Neuronal stem cell (in vitro differentiated cells): ENCODE measurements at regions not wholly inside any gene's neighbourhood (a gene's known extent, or its start where the extent isn't known, plus 50 kb on each side); places are given as distances from the start of the nearest gene placed in this dataset.

Experiments
- DNase-seq: peaks from one replicate; pipeline ENCODE4 v3.0.0-alpha.2; 2013; ENCODE audit warnings: low spot score
- H2AFZ ChIP-seq: one replicate; pipeline ENCODE4 v1.6.1; 2013; ENCODE audit warnings: mild to moderate bottlenecking, low read length, inconsistent platforms
- H2AK5ac ChIP-seq: 2 replicates; pipeline ENCODE4 v1.6.1; 2013; ENCODE audit warnings: low read depth, mild to moderate bottlenecking, inconsistent platforms, low read length, moderate library complexity, mixed read lengths
- H2BK120ac ChIP-seq: 2 replicates; pipeline ENCODE4 v1.6.1; 2013; ENCODE audit warnings: low read depth, mild to moderate bottlenecking, inconsistent platforms, low read length, moderate library complexity, mixed read lengths
- H2BK12ac ChIP-seq: one replicate; pipeline ENCODE4 v1.6.1; 2013; ENCODE audit warnings: low read length, inconsistent platforms
- H2BK15ac ChIP-seq: 2 replicates; pipeline ENCODE4 v1.6.1; 2013; ENCODE audit warnings: mild to moderate bottlenecking, low read length, inconsistent platforms, mixed read lengths
- H2BK5ac ChIP-seq: one replicate; pipeline ENCODE4 v1.6.1; 2013; ENCODE audit warnings: inconsistent platforms, mild to moderate bottlenecking, low read length, moderate library complexity
- H3K14ac ChIP-seq: one replicate; pipeline ENCODE4 v1.6.1; 2013; ENCODE audit warnings: low read length, inconsistent platforms
- H3K18ac ChIP-seq: 2 replicates; pipeline ENCODE4 v1.6.1; 2013; ENCODE audit warnings: low read length, inconsistent platforms
- H3K23ac ChIP-seq: 2 replicates; pipeline ENCODE4 v1.6.1; 2013; ENCODE audit warnings: low read depth, mild to moderate bottlenecking, mixed read lengths, low read length, inconsistent platforms; ENCODE audit not compliant: poor library complexity
- H3K27ac ChIP-seq: replicated peaks from 3 replicates; pipeline ENCODE4 v1.5.1; 2013; ENCODE audit warnings: low read length, inconsistent platforms
- H3K27me3 ChIP-seq, 3 experiments: 2 replicates each; pipeline ENCODE4 v1.6.1; 2013; ENCODE audit warnings: low read length in 3 of 3, mild to moderate bottlenecking in 2 of 3, inconsistent platforms in 1 of 3, low read depth in 1 of 3, mixed read lengths in 1 of 3, moderate library complexity in 1 of 3; ENCODE audit not compliant: control insufficient read depth in 3 of 3, insufficient read depth in 3 of 3
- H3K36me3 ChIP-seq, 2 donors: replicated peaks in 1 of 2; 2 replicates each; pipeline ENCODE4 v1.6.1; 2013; ENCODE audit warnings: low read length in 2 of 2; ENCODE audit not compliant: control insufficient read depth in 2 of 2, insufficient read depth in 2 of 2
- H3K4ac ChIP-seq: 2 replicates; pipeline ENCODE4 v1.6.1; 2013; ENCODE audit warnings: inconsistent platforms, mild to moderate bottlenecking, low read length, moderate library complexity
- H3K4me1 ChIP-seq, 2 donors: 1 replicate in 1 of 2; 2 replicates in 1 of 2; pipeline ENCODE4 v1.6.1; 2013; ENCODE audit warnings: low read length in 2 of 2, low read depth in 1 of 2; ENCODE audit not compliant: control insufficient read depth in 2 of 2, insufficient read depth in 1 of 2
- H3K4me2 ChIP-seq: one replicate; pipeline ENCODE4 v1.6.1; 2013; ENCODE audit warnings: mild to moderate bottlenecking, low read length, inconsistent platforms; ENCODE audit not compliant: insufficient read depth, poor library complexity, severe bottlenecking
- H3K4me3 ChIP-seq, 2 donors: 2 replicates each; pipeline ENCODE4 v1.5.1; 2013; ENCODE audit warnings: low read length in 2 of 2, mild to moderate bottlenecking in 2 of 2, inconsistent platforms in 1 of 2, moderate library complexity in 1 of 2
- H3K79me1 ChIP-seq: one replicate; pipeline ENCODE4 v1.6.1; 2013; ENCODE audit warnings: low read depth, mild to moderate bottlenecking, inconsistent platforms, low read length, moderate library complexity
- H3K9ac ChIP-seq: one replicate; pipeline ENCODE4 v1.6.1; 2013; ENCODE audit warnings: mild to moderate bottlenecking, low read depth, low read length, inconsistent platforms; ENCODE audit not compliant: poor library complexity
- H3K9me3 ChIP-seq, 2 donors: replicated peaks in 1 of 2; 2 replicates each; pipeline versions ENCODE3 to v1.6.1; 2013; ENCODE audit warnings: low read length in 2 of 2, mild to moderate bottlenecking in 2 of 2, inconsistent platforms in 1 of 2, low read depth in 1 of 2, mixed read lengths in 1 of 2, moderate library complexity in 1 of 2; ENCODE audit not compliant: control insufficient read depth in 2 of 2, insufficient read depth in 1 of 2
- H4K8ac ChIP-seq: one replicate; pipeline ENCODE4 v1.6.1; 2013; ENCODE audit warnings: low read depth, mild to moderate bottlenecking, inconsistent platforms, low read length, moderate library complexity
- H4K91ac ChIP-seq: one replicate; pipeline ENCODE4 v1.6.1; 2013; ENCODE audit warnings: low read length, low read depth, mild to moderate bottlenecking, inconsistent platforms; ENCODE audit not compliant: poor library complexity

GRCh38 chr1:97976801-97977200, 56.0 kb upstream of the DPYD start:
- H3K4me3 ChIP-seq: no peak overlapping the region
- no peak overlapping the region for H2AFZ ChIP-seq
- H2AK5ac ChIP-seq: no peak overlapping the region
- no peak overlapping the region for H3K14ac ChIP-seq
- H2BK15ac ChIP-seq: no peak overlapping the region
- H2BK120ac ChIP-seq: no peak overlapping the region
- no peak overlapping the region for H3K27ac ChIP-seq
- no peaks in the 10 kb centered on the region for H3K4me1 ChIP-seq
- no peaks in the 10 kb centered on the region for H3K36me3 ChIP-seq
- H4K8ac ChIP-seq: no peak overlapping the region
- H3K9ac ChIP-seq: no peak overlapping the region
- no peak overlapping the region for H3K23ac ChIP-seq
- no peak overlapping the region for H2BK5ac ChIP-seq
- no peak overlapping the region for H3K4me2 ChIP-seq
- H2BK12ac ChIP-seq: no peak overlapping the region
- no peak for DNase-seq
- no peaks in the 10 kb centered on the region for H3K27me3 ChIP-seq
- no peaks in the 10 kb centered on the region for H3K9me3 ChIP-seq
- H3K79me1 ChIP-seq: no peaks in the 10 kb centered on the region
- no peak overlapping the region for H4K91ac ChIP-seq
- H3K18ac ChIP-seq: no peak overlapping the region
- H3K4ac ChIP-seq: no peak overlapping the region
